DND-41 (cell line): ENCODE measurements at regions not wholly inside any gene's neighbourhood (a gene's known extent, or its start where the extent isn't known, plus 50 kb on each side); places are given as distances from the start of the nearest gene placed in this dataset.

Experiments used
- CTCF ChIP-seq: IDR thresholded peaks from 2 replicates; pipeline ENCODE4 v1.5.1; 2012; ENCODE audit warnings: borderline replicate concordance, low read length, moderate library complexity, mild to moderate bottlenecking; ENCODE audit not compliant: poor library complexity, severe bottlenecking; ENCODE audit errors: extremely low read depth
- EZH2 ChIP-seq: IDR thresholded peaks from 3 replicates; pipeline ENCODE4 v1.6.1; 2012; ENCODE audit warnings: borderline replicate concordance, low read depth, mild to moderate bottlenecking, moderate library complexity, low read length, inconsistent platforms; ENCODE audit not compliant: severe bottlenecking

- no peak for TF ChIP-seq CTCF
- TF ChIP-seq EZH2 = no peak
Measured at GRCh38 chr6:141624301-141624700, 508.4 kb upstream of the GJE1 start.
